Activated T-helper 17 cell treated with anti-CD3 and anti-CD28 coated beads, Interleukin-2, amount 50 U/mL, for 72 hours (primary cell): ENCODE measurements at regions not wholly inside any gene's neighbourhood (a gene's known extent, or its start where the extent isn't known, plus 50 kb on each side); places are given as distances from the start of the nearest gene placed in this dataset.

Experiments
- ATAC-seq: fragments of 150-1000 bp; cut with Tn5 transposase; replicated peaks from 2 replicates; pipeline ENCODE4 v1.10.0; 2021; ENCODE audit warnings: mild to moderate bottlenecking, moderate library complexity
- H3K27ac Mint-ChIP-seq: one replicate; pipeline ENCODE4 v1.8.0; 2022; ENCODE audit warnings: mixed read lengths
- H3K27me3 Mint-ChIP-seq: one replicate; pipeline ENCODE4 v1.8.0; 2022; ENCODE audit warnings: mixed read lengths
- H3K36me3 Mint-ChIP-seq: one replicate; pipeline ENCODE4 v1.8.0; 2022; ENCODE audit warnings: low read depth, mild to moderate bottlenecking, mixed read lengths
- H3K4me1 Mint-ChIP-seq: one replicate; pipeline ENCODE4 v1.8.0; 2022; ENCODE audit warnings: mixed read lengths
- H3K4me3 Mint-ChIP-seq: one replicate; pipeline ENCODE4 v1.8.0; 2022; ENCODE audit warnings: mild to moderate bottlenecking, mixed read lengths
- H3K9me3 Mint-ChIP-seq: one replicate; pipeline ENCODE4 v1.8.0; 2022; ENCODE audit warnings: mixed read lengths

GRCh38 chr9:120338340-120338739 is 241.6 kb downstream of the CDK5RAP2 start:
- no peak for ATAC-seq
- Mint-ChIP-seq H3K27ac (no peak overlapping the region), H3K4me1 (peaks cover 7% of the 10 kb centered on the region), H3K36me3 (no peaks in the 10 kb centered on the region), H3K9me3 (no peaks in the 10 kb centered on the region), H3K27me3 (peaks cover 13% of the 10 kb centered on the region), H3K4me3 (no peak overlapping the region)

GRCh38 chr9:120337131-120337530 is 242.8 kb downstream of the CDK5RAP2 start:
- H3K4me3 Mint-ChIP-seq, result no peak overlapping the region
- no peaks in the 10 kb centered on the region for H3K9me3 Mint-ChIP-seq
- H3K4me1 Mint-ChIP-seq, result peaks cover 7% of the 10 kb centered on the region
- peaks cover 15% of the 10 kb centered on the region for H3K27me3 Mint-ChIP-seq
- H3K27ac Mint-ChIP-seq, result no peak overlapping the region
- no peaks in the 10 kb centered on the region for H3K36me3 Mint-ChIP-seq
- no peak for ATAC-seq

- Mint-ChIP-seq H3K9me3 (no peaks in the 10 kb centered on the region), H3K27ac (no peak overlapping the region), H3K36me3 (no peaks in the 10 kb centered on the region), H3K4me1 (peaks cover 7% of the 10 kb centered on the region), H3K4me3 (no peak overlapping the region), H3K27me3 (peaks cover 17% of the 10 kb centered on the region)
- ATAC-seq, result no peak
Measured at GRCh38 chr9:120336753-120337090, 243.2 kb downstream of the CDK5RAP2 start.

GRCh38 chr9:120336021-120336752 is 243.8 kb downstream of the CDK5RAP2 start:
- peaks cover 7% of the 10 kb centered on the region for H3K4me1 Mint-ChIP-seq
- H3K9me3 Mint-ChIP-seq, result no peaks in the 10 kb centered on the region
- no peaks in the 10 kb centered on the region for H3K36me3 Mint-ChIP-seq
- peaks cover 17% of the 10 kb centered on the region for H3K27me3 Mint-ChIP-seq
- peak overlapping the region; percentile 40 for H3K27ac Mint-ChIP-seq
- no peak overlapping the region for H3K4me3 Mint-ChIP-seq
- peak; percentile 97 for ATAC-seq

- Mint-ChIP-seq H3K9me3 (no peaks in the 10 kb centered on the region), H3K27me3 (peaks cover 12% of the 10 kb centered on the region), H3K4me1 (peaks cover 7% of the 10 kb centered on the region), H3K4me3 (no peak overlapping the region), H3K36me3 (no peaks in the 10 kb centered on the region), H3K27ac (no peak overlapping the region)
- no peak for ATAC-seq
Measured at GRCh38 chr9:120331913-120332312, 248.1 kb downstream of the CDK5RAP2 start.

- no peaks in the 10 kb centered on the region for H3K9me3 Mint-ChIP-seq
Measured at GRCh38 chr9:120330031-120330430, 249.9 kb downstream of the CDK5RAP2 start.

GRCh38 chr9:120327322-120327721 is 252.6 kb downstream of the CDK5RAP2 start:
- H3K9me3 Mint-ChIP-seq, result no peaks in the 10 kb centered on the region
- ATAC-seq, result no peak
- no peaks in the 10 kb centered on the region for H3K4me1 Mint-ChIP-seq
- no peak overlapping the region for H3K4me3 Mint-ChIP-seq
- H3K27me3 Mint-ChIP-seq, result peaks cover 21% of the 10 kb centered on the region
- no peaks in the 10 kb centered on the region for H3K36me3 Mint-ChIP-seq
- no peak overlapping the region for H3K27ac Mint-ChIP-seq

More at GRCh38 chr9:120330031-120330430, 249.9 kb downstream of the CDK5RAP2 start:
- Mint-ChIP-seq H3K36me3 (no peaks in the 10 kb centered on the region), H3K27ac (no peak overlapping the region), H3K4me3 (no peak overlapping the region), H3K4me1 (no peaks in the 10 kb centered on the region), H3K27me3 (peaks cover 21% of the 10 kb centered on the region)
- ATAC-seq, result no peak

- no peak overlapping the region for H3K4me3 Mint-ChIP-seq
- no peaks in the 10 kb centered on the region for H3K36me3 Mint-ChIP-seq
- no peak for ATAC-seq
- peaks cover 20% of the 10 kb centered on the region for H3K27me3 Mint-ChIP-seq
- no peak overlapping the region for H3K27ac Mint-ChIP-seq
- no peaks in the 10 kb centered on the region for H3K4me1 Mint-ChIP-seq
- H3K9me3 Mint-ChIP-seq, result no peaks in the 10 kb centered on the region
Measured at GRCh38 chr9:120326049-120326693, 253.8 kb downstream of the CDK5RAP2 start.

GRCh38 chr9:120324996-120325642 is 254.8 kb downstream of the CDK5RAP2 start:
- Mint-ChIP-seq H3K4me3 (no peak overlapping the region), H3K27me3 (peaks cover 19% of the 10 kb centered on the region), H3K4me1 (no peaks in the 10 kb centered on the region), H3K27ac (no peak overlapping the region), H3K9me3 (no peaks in the 10 kb centered on the region), H3K36me3 (no peaks in the 10 kb centered on the region)
- ATAC-seq, result no peak

- peaks cover 19% of the 10 kb centered on the region for H3K27me3 Mint-ChIP-seq
- no peak overlapping the region for H3K4me3 Mint-ChIP-seq
- no peaks in the 10 kb centered on the region for H3K36me3 Mint-ChIP-seq
- ATAC-seq, result peak; percentile 28
- no peaks in the 10 kb centered on the region for H3K9me3 Mint-ChIP-seq
- no peaks in the 10 kb centered on the region for H3K4me1 Mint-ChIP-seq
- H3K27ac Mint-ChIP-seq, result no peak overlapping the region
Measured at GRCh38 chr9:120324461-120324860, 255.5 kb downstream of the CDK5RAP2 start.

GRCh38 chr9:120323125-120323524 is 256.8 kb downstream of the CDK5RAP2 start:
- no peak overlapping the region for H3K4me3 Mint-ChIP-seq
- ATAC-seq, result peak; percentile 47
- no peaks in the 10 kb centered on the region for H3K9me3 Mint-ChIP-seq
- no peaks in the 10 kb centered on the region for H3K4me1 Mint-ChIP-seq
- no peak overlapping the region for H3K27ac Mint-ChIP-seq
- H3K27me3 Mint-ChIP-seq, result peaks cover 19% of the 10 kb centered on the region
- no peaks in the 10 kb centered on the region for H3K36me3 Mint-ChIP-seq

- Mint-ChIP-seq H3K9me3 (no peaks in the 10 kb centered on the region), H3K27ac (no peak overlapping the region), H3K4me1 (no peaks in the 10 kb centered on the region), H3K36me3 (no peaks in the 10 kb centered on the region), H3K4me3 (no peak overlapping the region), H3K27me3 (peaks cover 11% of the 10 kb centered on the region)
- no peak for ATAC-seq
Measured at GRCh38 chr9:120319452-120319851, 260.5 kb downstream of the CDK5RAP2 start.

- no peak for ATAC-seq
- Mint-ChIP-seq H3K27ac (no peak overlapping the region), H3K4me1 (no peaks in the 10 kb centered on the region), H3K4me3 (no peak overlapping the region), H3K9me3 (no peaks in the 10 kb centered on the region), H3K27me3 (peaks cover 4% of the 10 kb centered on the region), H3K36me3 (no peaks in the 10 kb centered on the region)
Measured at GRCh38 chr9:120315154-120315553, 264.8 kb downstream of the CDK5RAP2 start.

GRCh38 chr9:120312031-120312430 is 267.9 kb downstream of the CDK5RAP2 start:
- no peaks in the 10 kb centered on the region for H3K4me1 Mint-ChIP-seq
- H3K27me3 Mint-ChIP-seq, result peaks cover 6% of the 10 kb centered on the region
- H3K4me3 Mint-ChIP-seq, result no peak overlapping the region
- no peak for ATAC-seq
- no peaks in the 10 kb centered on the region for H3K9me3 Mint-ChIP-seq
- H3K27ac Mint-ChIP-seq, result no peak overlapping the region
- no peaks in the 10 kb centered on the region for H3K36me3 Mint-ChIP-seq

- Mint-ChIP-seq H3K4me3 (no peak overlapping the region), H3K27ac (no peak overlapping the region), H3K4me1 (no peaks in the 10 kb centered on the region), H3K9me3 (no peaks in the 10 kb centered on the region), H3K36me3 (no peaks in the 10 kb centered on the region), H3K27me3 (peaks cover 8% of the 10 kb centered on the region)
- ATAC-seq, result no peak
Measured at GRCh38 chr9:120310035-120310434, 269.9 kb downstream of the CDK5RAP2 start.
